Smooth muscle cell (in vitro differentiated cells): ENCODE measurements at regions not wholly inside any gene's neighbourhood (a gene's known extent, or its start where the extent isn't known, plus 50 kb on each side); places are given as distances from the start of the nearest gene placed in this dataset.

ENCODE experiments used
- DNase-seq: peaks from one replicate; lab custom pipeline; 2025; ENCODE audit not compliant: unreplicated experiment; lab: John Stamatoyannopoulos, UW
- H2AFZ ChIP-seq: fragments of 200-600 bp; sonication (generic); 2 replicates; pipeline ENCODE4 v1.6.0; 2016; ENCODE audit warnings: antibody characterized with exemption, low read depth, mild to moderate bottlenecking
- H3F3A ChIP-seq: fragments of 200-600 bp; sonication (generic); 2 replicates; pipeline ENCODE4 v1.6.0; 2017; ENCODE audit warnings: antibody characterized with exemption, low read depth
- H3K27ac ChIP-seq: fragments of 200-600 bp; sonication (generic); 2 replicates; pipeline ENCODE4 v1.5.1; 2016; ENCODE audit warnings: low read depth, mild to moderate bottlenecking
- H3K27me3 ChIP-seq: fragments of 200-600 bp; sonication (generic); 2 replicates; pipeline ENCODE4 v1.6.1; 2016; ENCODE audit warnings: low read depth, mild to moderate bottlenecking
- H3K36me3 ChIP-seq: fragments of 200-600 bp; sonication (generic); 2 replicates; pipeline ENCODE4 v1.5.1; 2016; ENCODE audit warnings: low read depth
- H3K4me1 ChIP-seq: fragments of 200-600 bp; sonication (generic); 2 replicates; pipeline ENCODE4 v1.5.1; 2016; ENCODE audit warnings: low read depth
- H3K4me2 ChIP-seq: fragments of 200-600 bp; sonication (generic); 2 replicates; pipeline ENCODE4 v1.6.0; 2016; ENCODE audit warnings: mild to moderate bottlenecking
- H3K4me3 ChIP-seq: fragments of 200-600 bp; sonication (generic); 2 replicates; pipeline ENCODE4 v1.5.1; 2016; ENCODE audit warnings: mild to moderate bottlenecking
- H3K79me2 ChIP-seq: fragments of 200-600 bp; sonication (generic); 2 replicates; pipeline ENCODE4 v1.6.0; 2016; ENCODE audit warnings: low read depth, mild to moderate bottlenecking
- H3K9ac ChIP-seq: fragments of 200-600 bp; sonication (generic); 2 replicates; pipeline ENCODE4 v1.6.0; 2016; ENCODE audit warnings: low read depth
- H3K9me3 ChIP-seq: fragments of 200-600 bp; sonication (generic); replicated peaks from 2 replicates; pipeline ENCODE4 v1.5.1; 2016; ENCODE audit warnings: low read depth
- H4K20me1 ChIP-seq: fragments of 200-600 bp; sonication (generic); 2 replicates; pipeline ENCODE4 v1.6.0; 2016; ENCODE audit warnings: low read depth
- WGBS: methylation state at CpG from one replicate; pipeline ENCODE4 v1.1.7; 2016; ENCODE audit warnings: low lambda C conversion rate; 5-methylcytosine and 5-hydroxymethylcytosine counted together
- TF ChIP-seq, protein P1 (sequence below): fragments of 200-600 bp; sonication (generic); IDR thresholded peaks from 2 replicates; pipeline ENCODE4 v1.5.1; 2017; ENCODE audit warnings: borderline replicate concordance, mild to moderate bottlenecking, antibody characterized with exemption; ENCODE audit not compliant: insufficient read depth, poor library complexity, severe bottlenecking

DNA sequence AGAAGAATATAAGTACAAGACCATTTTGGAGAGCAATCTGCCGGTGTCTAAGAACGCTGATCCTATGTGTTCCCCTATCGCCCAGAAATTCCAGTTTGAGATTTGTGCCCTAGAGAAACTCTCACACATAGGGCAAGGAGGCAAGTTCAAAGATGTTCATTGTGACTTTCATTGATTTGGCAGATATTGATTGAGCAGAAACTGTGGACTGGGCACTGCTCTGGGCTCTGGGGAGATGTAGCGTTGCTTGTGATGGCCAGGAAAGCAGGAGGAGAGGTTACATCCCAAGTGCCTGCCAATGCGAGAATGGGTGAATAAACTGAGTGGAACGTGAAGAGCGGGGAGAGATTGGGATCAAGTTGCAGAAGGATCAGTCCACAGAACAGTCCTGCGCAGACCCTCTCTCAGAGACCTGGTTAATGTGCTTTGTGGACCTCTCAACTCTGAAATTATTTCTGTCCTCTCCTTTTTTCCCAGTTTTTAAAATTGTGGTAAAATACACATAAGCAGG is 123.9 kb upstream of the PEG3 start:
- H3K79me2 ChIP-seq, result no peaks in the 10 kb centered on the region
- WGBS, result 81% methylated on average over 8 of the region's 8 CpGs
- H3K4me3 ChIP-seq, result no peak overlapping the region
- H3K9me3 ChIP-seq, result peaks cover 7% of the 10 kb centered on the region
- no peak overlapping the region for H3K4me2 ChIP-seq
- TF ChIP-seq, protein P1, sequence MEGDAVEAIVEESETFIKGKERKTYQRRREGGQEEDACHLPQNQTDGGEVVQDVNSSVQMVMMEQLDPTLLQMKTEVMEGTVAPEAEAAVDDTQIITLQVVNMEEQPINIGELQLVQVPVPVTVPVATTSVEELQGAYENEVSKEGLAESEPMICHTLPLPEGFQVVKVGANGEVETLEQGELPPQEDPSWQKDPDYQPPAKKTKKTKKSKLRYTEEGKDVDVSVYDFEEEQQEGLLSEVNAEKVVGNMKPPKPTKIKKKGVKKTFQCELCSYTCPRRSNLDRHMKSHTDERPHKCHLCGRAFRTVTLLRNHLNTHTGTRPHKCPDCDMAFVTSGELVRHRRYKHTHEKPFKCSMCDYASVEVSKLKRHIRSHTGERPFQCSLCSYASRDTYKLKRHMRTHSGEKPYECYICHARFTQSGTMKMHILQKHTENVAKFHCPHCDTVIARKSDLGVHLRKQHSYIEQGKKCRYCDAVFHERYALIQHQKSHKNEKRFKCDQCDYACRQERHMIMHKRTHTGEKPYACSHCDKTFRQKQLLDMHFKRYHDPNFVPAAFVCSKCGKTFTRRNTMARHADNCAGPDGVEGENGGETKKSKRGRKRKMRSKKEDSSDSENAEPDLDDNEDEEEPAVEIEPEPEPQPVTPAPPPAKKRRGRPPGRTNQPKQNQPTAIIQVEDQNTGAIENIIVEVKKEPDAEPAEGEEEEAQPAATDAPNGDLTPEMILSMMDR, result no peak
- H3K27ac ChIP-seq, result no peak overlapping the region
- no peaks in the 10 kb centered on the region for H3K4me1 ChIP-seq
- no peak overlapping the region for H2AFZ ChIP-seq
- H3F3A ChIP-seq, result no peaks in the 10 kb centered on the region
- H3K9ac ChIP-seq, result no peak overlapping the region
- H3K36me3 ChIP-seq, result no peaks in the 10 kb centered on the region
- no peaks in the 10 kb centered on the region for H4K20me1 ChIP-seq
- H3K27me3 ChIP-seq, result no peaks in the 10 kb centered on the region
- DNase-seq, result no peak

DNA sequence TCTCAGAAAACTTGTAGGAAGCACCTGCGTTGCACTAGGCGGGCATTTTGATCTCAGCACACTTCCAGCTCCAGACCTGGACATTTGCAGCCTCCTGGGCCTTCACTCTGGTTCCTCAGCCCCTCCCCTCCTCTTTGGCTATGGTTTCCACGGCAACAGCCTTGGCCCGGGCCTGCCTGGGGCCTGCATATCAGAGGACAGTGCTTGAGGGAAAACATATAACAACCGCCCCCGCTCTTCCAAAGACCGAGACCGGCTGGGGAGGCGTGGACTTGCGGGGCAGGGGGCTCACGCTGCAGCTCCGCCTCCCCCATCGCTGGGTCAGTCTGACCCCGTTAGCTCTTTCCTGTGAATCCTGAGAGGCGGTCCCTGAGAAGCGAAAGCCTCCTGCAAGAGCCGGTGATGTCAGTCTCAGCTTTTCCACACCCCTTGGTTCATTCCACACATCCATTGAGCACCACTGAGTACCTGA is 125.7 kb upstream of the PEG3 start:
- Histone ChIP-seq H4K20me1 (no peaks in the 10 kb centered on the region), H3K27me3 (no peaks in the 10 kb centered on the region), H3K4me1 (no peaks in the 10 kb centered on the region), H3K36me3 (no peaks in the 10 kb centered on the region), H3K79me2 (no peaks in the 10 kb centered on the region), H2AFZ (no peak overlapping the region), H3F3A (no peaks in the 10 kb centered on the region), H3K4me2 (no peak overlapping the region), H3K4me3 (no peak overlapping the region), H3K9me3 (peaks cover 7% of the 10 kb centered on the region), H3K27ac (no peak overlapping the region), H3K9ac (no peak overlapping the region)
- TF ChIP-seq, protein P1, result no peak
- DNase-seq, result no peak
- 82% methylated on average over 17 of the region's 17 CpGs for WGBS

DNA sequence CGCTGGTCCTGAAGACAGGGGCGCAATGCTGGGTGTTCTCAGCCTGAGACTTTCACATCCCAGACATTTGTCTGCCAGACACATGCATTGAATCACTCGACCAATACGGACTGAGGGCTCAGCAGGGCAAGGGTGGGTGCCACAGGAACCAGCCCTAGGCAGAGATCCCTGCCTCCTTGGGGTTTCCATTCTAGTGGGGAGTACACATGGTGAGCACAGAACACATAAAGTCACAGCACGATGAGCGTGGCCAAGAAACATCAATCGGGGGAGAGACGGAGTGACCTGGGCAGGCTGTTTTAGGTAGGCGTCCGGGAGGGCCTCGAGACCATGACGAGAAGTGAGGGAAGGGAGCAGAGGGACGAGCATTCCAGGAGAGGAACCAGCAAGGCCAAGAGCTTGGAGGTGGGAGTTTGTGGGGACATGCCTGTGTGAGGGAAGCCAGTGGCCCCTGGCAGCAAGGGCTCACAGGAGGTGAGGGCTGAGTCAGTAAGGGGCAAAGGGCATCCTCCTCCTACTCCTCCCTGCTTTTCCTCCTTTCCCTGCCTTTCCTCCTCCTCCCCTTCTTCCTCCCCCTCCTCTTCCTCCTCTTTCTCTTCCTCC is 126.3 kb upstream of the PEG3 start:
- no peak for DNase-seq
- Histone ChIP-seq H3K27ac (no peak overlapping the region), H3K4me3 (no peak overlapping the region), H3F3A (no peaks in the 10 kb centered on the region), H4K20me1 (no peaks in the 10 kb centered on the region), H3K27me3 (no peaks in the 10 kb centered on the region), H3K36me3 (no peaks in the 10 kb centered on the region), H3K9me3 (peaks cover 7% of the 10 kb centered on the region), H3K4me2 (no peak overlapping the region), H3K79me2 (no peaks in the 10 kb centered on the region), H3K4me1 (no peaks in the 10 kb centered on the region), H2AFZ (no peak overlapping the region), H3K9ac (no peak overlapping the region)
- WGBS, result 73% methylated on average over 13 of the region's 13 CpGs
- TF ChIP-seq, protein P1, result no peak

DNA sequence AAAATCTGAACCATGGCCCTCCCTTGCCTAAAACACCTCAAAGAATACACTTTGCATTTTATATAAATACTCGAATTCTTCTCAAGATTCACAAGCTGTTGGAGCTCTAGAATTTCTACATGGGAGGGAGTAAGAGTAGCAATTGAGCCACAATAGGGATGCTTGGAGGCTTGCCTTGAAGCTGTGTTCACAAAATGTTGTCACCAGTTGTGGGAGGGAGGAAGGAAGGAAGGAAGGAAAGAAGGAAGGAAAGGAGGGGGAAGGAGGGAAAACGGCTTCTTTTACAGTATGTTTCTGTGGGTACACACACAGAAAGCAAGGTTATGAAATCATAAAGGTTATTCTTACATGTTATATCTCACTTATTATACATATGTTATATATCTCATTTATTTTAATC is 128.6 kb upstream of the PEG3 start:
- Histone ChIP-seq H3K4me1 (no peaks in the 10 kb centered on the region), H2AFZ (no peak overlapping the region), H3K9ac (no peak overlapping the region), H4K20me1 (no peaks in the 10 kb centered on the region), H3K79me2 (no peaks in the 10 kb centered on the region), H3K4me2 (no peak overlapping the region), H3K36me3 (no peaks in the 10 kb centered on the region), H3K9me3 (peaks cover 2% of the 10 kb centered on the region), H3F3A (no peaks in the 10 kb centered on the region), H3K27ac (no peak overlapping the region), H3K4me3 (no peak overlapping the region), H3K27me3 (no peaks in the 10 kb centered on the region)
- TF ChIP-seq, protein P1, result no peak
- DNase-seq, result no peak
- 61% methylated on average over 2 of the region's 2 CpGs for WGBS
